ENCODE measurements at regions not wholly inside any gene's neighbourhood (a gene's known extent, or its start where the extent isn't known, plus 50 kb on each side); places are given as distances from the start of the nearest gene placed in this dataset.

DNA sequence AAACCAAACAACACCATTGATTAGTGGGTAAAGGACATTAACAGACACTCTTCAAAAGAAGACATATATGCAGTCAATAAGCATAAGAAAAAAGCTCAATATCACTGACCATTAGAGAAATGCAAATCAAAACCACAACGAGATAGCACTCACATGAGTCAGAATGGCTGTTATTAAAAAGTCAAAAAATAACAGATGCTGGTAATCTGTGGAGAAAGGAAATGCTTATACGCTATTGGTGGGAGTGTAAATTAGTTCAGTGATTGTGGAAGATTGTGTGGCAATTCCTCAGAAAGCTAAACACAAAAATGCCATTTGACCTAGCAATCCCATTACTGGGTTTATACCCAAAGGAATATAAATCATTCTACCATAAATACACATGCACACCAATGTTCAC lies 182.6 kb downstream of the TRPC6 start:
- TF ChIP-seq EZH2 (IDR thresholded peaks at IDR 0.05) (no peak), POLR2AphosphoS5 (IDR thresholded peaks at IDR 0.05; ENCODE audit: borderline replicate concordance, low read depth, low read length) (no peak), FOXP2 (optimal IDR thresholded peaks at IDR 0.05; ENCODE audit: control extremely low read depth, extremely low read length, insufficient read depth) (no peak)

All from SK-N-MC (cell line).